IPS-18a (cell line): ENCODE measurements at regions not wholly inside any gene's neighbourhood (a gene's known extent, or its start where the extent isn't known, plus 50 kb on each side); places are given as distances from the start of the nearest gene placed in this dataset.

ENCODE experiments used
- H3K27ac ChIP-seq: one replicate; pipeline ENCODE4 v1.5.1; 2013; ENCODE audit warnings: low read length
- H3K27me3 ChIP-seq: one replicate; pipeline ENCODE4 v1.6.1; 2013; ENCODE audit warnings: mild to moderate bottlenecking, low read length; ENCODE audit not compliant: control insufficient read depth, insufficient read depth
- H3K36me3 ChIP-seq: one replicate; pipeline ENCODE4 v1.6.1; 2013; ENCODE audit warnings: low read depth, low read length; ENCODE audit not compliant: control insufficient read depth
- H3K4me1 ChIP-seq: one replicate; pipeline ENCODE4 v1.6.1; 2013; ENCODE audit warnings: low read depth, low read length; ENCODE audit not compliant: control insufficient read depth
- H3K4me3 ChIP-seq: one replicate; pipeline ENCODE4 v1.5.1; 2013; ENCODE audit warnings: low read length
- H3K9ac ChIP-seq: one replicate; pipeline ENCODE4 v1.6.1; 2013; ENCODE audit warnings: mild to moderate bottlenecking, low read length, moderate library complexity
- H3K9me3 ChIP-seq: one replicate; pipeline ENCODE4 v1.6.1; 2013; ENCODE audit warnings: low read depth, low read length; ENCODE audit not compliant: control insufficient read depth

- Histone ChIP-seq H3K9ac (no peak overlapping the region), H3K27ac (no peak overlapping the region), H3K27me3 (no peaks in the 10 kb centered on the region), H3K4me3 (no peak overlapping the region), H3K9me3 (no peaks in the 10 kb centered on the region), H3K36me3 (no peaks in the 10 kb centered on the region), H3K4me1 (no peaks in the 10 kb centered on the region)
Observed at GRCh38 chr13:81610644-81611043, 1269.7 kb upstream of the SPRY2 start.

GRCh38 chr13:81609335-81609734 lies 1268.4 kb upstream of the SPRY2 start:
- Histone ChIP-seq H3K4me1 (no peaks in the 10 kb centered on the region), H3K9ac (no peak overlapping the region), H3K36me3 (no peaks in the 10 kb centered on the region), H3K9me3 (no peaks in the 10 kb centered on the region), H3K4me3 (no peak overlapping the region), H3K27ac (no peak overlapping the region), H3K27me3 (no peaks in the 10 kb centered on the region)

- no peak overlapping the region for H3K9ac ChIP-seq
- H3K4me3 ChIP-seq = no peak overlapping the region
- no peaks in the 10 kb centered on the region for H3K4me1 ChIP-seq
- no peaks in the 10 kb centered on the region for H3K36me3 ChIP-seq
- no peaks in the 10 kb centered on the region for H3K9me3 ChIP-seq
- no peak overlapping the region for H3K27ac ChIP-seq
- no peaks in the 10 kb centered on the region for H3K27me3 ChIP-seq
Observed at GRCh38 chr13:81606074-81606473, 1265.1 kb upstream of the SPRY2 start.

- H3K9me3 ChIP-seq = no peaks in the 10 kb centered on the region
- H3K27ac ChIP-seq = no peak overlapping the region
- H3K27me3 ChIP-seq = no peaks in the 10 kb centered on the region
- no peak overlapping the region for H3K4me3 ChIP-seq
- no peak overlapping the region for H3K9ac ChIP-seq
- H3K4me1 ChIP-seq = no peaks in the 10 kb centered on the region
- H3K36me3 ChIP-seq = no peaks in the 10 kb centered on the region
Observed at GRCh38 chr13:81602241-81602640, 1261.3 kb upstream of the SPRY2 start.

DNA sequence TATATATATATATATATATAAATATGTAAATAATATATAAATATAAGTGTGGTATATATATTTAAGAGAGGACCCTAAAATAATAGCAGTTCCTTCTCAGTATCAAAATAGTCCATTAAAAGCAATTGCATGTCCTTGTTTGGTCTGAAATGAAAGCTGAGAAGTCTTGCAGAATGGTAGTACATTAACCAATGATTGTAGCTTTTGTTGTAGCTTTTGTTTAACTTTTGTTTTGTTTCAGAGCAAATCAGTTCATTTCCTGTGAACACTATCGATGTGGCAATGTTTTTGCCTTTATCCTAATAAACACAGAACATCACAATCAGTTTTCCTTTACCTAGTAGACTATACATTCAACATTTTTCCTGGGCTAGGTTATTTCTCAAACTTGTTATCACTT lies 1256.2 kb upstream of the SPRY2 start:
- Histone ChIP-seq H3K9ac (no peak overlapping the region), H3K4me1 (no peaks in the 10 kb centered on the region), H3K36me3 (no peaks in the 10 kb centered on the region), H3K9me3 (no peaks in the 10 kb centered on the region), H3K27me3 (no peaks in the 10 kb centered on the region), H3K4me3 (no peak overlapping the region), H3K27ac (no peak overlapping the region)

- H3K27ac ChIP-seq = no peak overlapping the region
- no peaks in the 10 kb centered on the region for H3K27me3 ChIP-seq
- no peak overlapping the region for H3K9ac ChIP-seq
- no peak overlapping the region for H3K4me3 ChIP-seq
- H3K36me3 ChIP-seq = no peaks in the 10 kb centered on the region
- H3K9me3 ChIP-seq = no peaks in the 10 kb centered on the region
- H3K4me1 ChIP-seq = no peaks in the 10 kb centered on the region
Observed at GRCh38 chr13:81596224-81596753, 1255.4 kb upstream of the SPRY2 start.

GRCh38 chr13:81591528-81592220 lies 1250.7 kb upstream of the SPRY2 start:
- Histone ChIP-seq H3K27ac (no peak overlapping the region), H3K9me3 (no peaks in the 10 kb centered on the region), H3K9ac (no peak overlapping the region), H3K4me3 (no peak overlapping the region), H3K27me3 (no peaks in the 10 kb centered on the region), H3K36me3 (no peaks in the 10 kb centered on the region), H3K4me1 (no peaks in the 10 kb centered on the region)

DNA sequence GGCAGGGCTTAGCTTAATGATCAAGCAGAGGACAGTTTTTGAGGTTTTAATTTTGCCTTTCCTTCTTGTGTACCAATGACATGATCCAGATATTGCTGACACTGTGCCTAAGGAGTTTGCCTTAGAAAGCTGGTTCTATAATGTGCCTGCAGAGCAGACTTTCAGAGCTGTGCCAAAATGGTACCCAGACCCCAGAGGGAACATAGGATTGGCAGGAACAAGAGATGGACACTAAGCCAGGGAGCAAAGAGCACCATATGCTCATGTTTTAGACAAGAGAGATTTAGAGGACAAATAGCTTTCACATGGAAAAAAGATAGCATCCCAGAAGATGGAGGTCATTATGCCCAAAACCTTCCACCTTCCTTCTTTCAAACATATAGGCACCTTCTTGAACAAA lies 1241.5 kb upstream of the SPRY2 start:
- H3K4me3 ChIP-seq = no peak overlapping the region
- H3K27me3 ChIP-seq = no peaks in the 10 kb centered on the region
- H3K9ac ChIP-seq = no peak overlapping the region
- H3K4me1 ChIP-seq = peaks cover 5% of the 10 kb centered on the region
- H3K36me3 ChIP-seq = no peaks in the 10 kb centered on the region
- no peak overlapping the region for H3K27ac ChIP-seq
- no peaks in the 10 kb centered on the region for H3K9me3 ChIP-seq

DNA sequence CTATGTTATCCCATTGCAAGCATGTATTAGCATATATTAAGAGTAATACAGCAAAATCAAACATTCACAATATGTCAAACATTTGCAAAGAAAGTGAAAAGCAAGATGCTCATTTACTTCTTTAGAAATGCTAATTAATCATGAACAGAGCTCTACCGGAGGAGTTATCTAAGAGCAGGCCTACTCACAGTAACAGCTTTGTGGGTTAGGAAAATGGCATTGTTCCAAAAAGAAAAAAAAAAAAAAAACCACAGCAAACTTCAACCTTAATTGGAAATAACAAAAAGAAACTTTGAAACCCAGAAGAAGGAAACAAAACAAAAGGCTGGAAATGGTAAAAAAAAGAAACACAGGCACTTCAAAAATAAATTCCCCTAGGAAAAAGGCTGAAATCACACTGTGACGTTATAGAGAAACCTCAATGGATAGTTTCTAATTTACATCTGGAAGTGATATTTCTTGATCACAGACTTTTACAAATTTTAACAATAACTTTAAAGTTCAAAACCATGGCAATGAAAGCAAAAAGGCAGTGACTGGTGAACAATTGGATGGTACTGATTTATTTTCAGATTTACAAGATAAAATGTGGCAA lies 1236.8 kb upstream of the SPRY2 start:
- Histone ChIP-seq H3K27ac (no peak overlapping the region), H3K9me3 (no peaks in the 10 kb centered on the region), H3K4me1 (peaks cover 5% of the 10 kb centered on the region)

GRCh38 chr13:81568824-81569223 lies 1227.9 kb upstream of the SPRY2 start:
- Histone ChIP-seq H3K27ac (no peak overlapping the region), H3K9me3 (no peaks in the 10 kb centered on the region), H3K4me3 (no peak overlapping the region), H3K36me3 (no peaks in the 10 kb centered on the region), H3K27me3 (no peaks in the 10 kb centered on the region), H3K9ac (no peak overlapping the region), H3K4me1 (no peaks in the 10 kb centered on the region)

More for the DNA sequence above, 1236.8 kb upstream of the SPRY2 start:
- H3K36me3 ChIP-seq = no peaks in the 10 kb centered on the region
- no peak overlapping the region for H3K4me3 ChIP-seq
- no peak overlapping the region for H3K9ac ChIP-seq
- H3K27me3 ChIP-seq = no peaks in the 10 kb centered on the region

DNA sequence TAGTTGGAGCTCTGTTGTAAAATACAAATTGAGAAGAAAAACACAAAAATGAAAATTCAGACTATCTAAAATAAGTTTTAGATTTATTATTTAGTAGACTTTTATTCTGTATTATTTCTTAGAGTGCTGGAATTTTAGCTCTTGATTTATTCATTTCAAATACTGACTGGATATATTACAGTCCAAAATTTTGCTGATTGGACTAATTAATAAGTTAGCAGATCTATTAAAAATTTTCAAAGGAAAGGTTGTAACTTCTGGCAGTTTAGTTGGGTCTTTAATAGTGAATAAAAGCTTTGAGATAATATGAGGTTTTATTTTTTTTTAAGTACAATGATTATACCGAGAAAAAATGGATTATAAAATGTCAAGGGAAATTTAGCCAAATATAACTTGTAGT lies 1224.9 kb upstream of the SPRY2 start:
- H3K27ac ChIP-seq = no peak overlapping the region
- no peaks in the 10 kb centered on the region for H3K4me1 ChIP-seq
- no peak overlapping the region for H3K4me3 ChIP-seq
- H3K36me3 ChIP-seq = no peaks in the 10 kb centered on the region
- H3K9ac ChIP-seq = no peak overlapping the region
- no peaks in the 10 kb centered on the region for H3K9me3 ChIP-seq
- no peaks in the 10 kb centered on the region for H3K27me3 ChIP-seq

DNA sequence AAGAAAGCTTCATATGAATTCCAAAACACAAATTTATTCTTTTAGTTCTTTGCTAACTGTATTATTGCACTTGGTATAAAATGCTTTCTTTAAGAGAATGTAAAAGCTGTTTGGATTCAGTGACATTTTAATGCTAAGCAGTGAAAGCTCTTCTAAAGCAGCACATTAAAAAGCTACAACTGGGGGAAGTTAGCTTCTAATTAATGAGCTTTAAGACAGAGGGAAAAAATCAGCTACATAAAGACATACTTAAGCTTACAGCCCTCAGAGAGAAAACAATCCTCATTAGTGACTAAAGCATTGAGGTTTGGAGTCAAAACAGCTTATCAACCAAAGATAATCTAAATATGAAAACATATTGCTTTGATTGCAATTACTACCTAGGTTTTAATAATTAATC lies 1222.2 kb upstream of the SPRY2 start:
- no peak overlapping the region for H3K9ac ChIP-seq
- H3K36me3 ChIP-seq = no peaks in the 10 kb centered on the region
- no peaks in the 10 kb centered on the region for H3K27me3 ChIP-seq
- no peaks in the 10 kb centered on the region for H3K9me3 ChIP-seq
- no peak overlapping the region for H3K4me3 ChIP-seq
- no peak overlapping the region for H3K27ac ChIP-seq
- no peaks in the 10 kb centered on the region for H3K4me1 ChIP-seq
